ENCODE measurements at regions not wholly inside any gene's neighbourhood (a gene's known extent, or its start where the extent isn't known, plus 50 kb on each side); places are given as distances from the start of the nearest gene placed in this dataset.

- Histone ChIP-seq H3K4me2 (ENCODE audit: insufficient read depth, low read length) (no peak overlapping the region), H3K4me1 (ENCODE audit: control insufficient read depth, extremely low read depth, insufficient read depth, low read length) (no peaks in the 10 kb centered on the region), H3K9me1 (replicated peaks; ENCODE audit: control insufficient read depth, extremely low read depth, insufficient read depth, low read length) (no peaks in the 10 kb centered on the region), H2AFZ (ENCODE audit: low read depth, low read length) (no peak overlapping the region), H3K27ac (ENCODE audit: insufficient read depth, low read depth, low read length) (no peak overlapping the region), H3K79me2 (ENCODE audit: control insufficient read depth, insufficient read depth, low read length) (no peaks in the 10 kb centered on the region), H3K9ac (replicated peaks; ENCODE audit: extremely low read depth, insufficient read depth, low read length) (no peak overlapping the region), H3K4me3 (replicated peaks in 1 of 3; ENCODE audit: insufficient read depth in 1 of 3, low read depth in 1 of 3, low read length in 3 of 3) (no peak overlapping the region), H3K27me3 (ENCODE audit: control insufficient read depth in 2 of 2, insufficient read depth in 2 of 2, low read length in 2 of 2) (no peaks in the 10 kb centered on the region), H3K36me3 (ENCODE audit: control insufficient read depth in 2 of 2, extremely low read depth in 1 of 2, insufficient read depth in 2 of 2, low read length in 2 of 2) (no peaks in the 10 kb centered on the region), H3K9me3 (replicated peaks; ENCODE audit: control insufficient read depth, insufficient read depth, low read length) (no peaks in the 10 kb centered on the region), H4K20me1 (replicated peaks; ENCODE audit: control insufficient read depth, extremely low read depth, insufficient read depth, low read length) (no peaks in the 10 kb centered on the region)
- intact Hi-C loops (cut with micrococcal nuclease): no loop called here
- no TSS peak for BruUV-seq (replicated peaks)
- ChIA-PET POLR2A (no interaction called here), CTCF (no interaction called here)
- dilution Hi-C loops (cut with MboI; ENCODE audit: extremely low pct_ligation_motif_present, low sequenced_read_pairs): no loop called here
- FAIRE-seq: no peak
- DNase-seq (ENCODE audit: low read depth, low spot score): no peak
- no peak for TF ChIP-seq EZH2 (IDR thresholded peaks at IDR 0.05; ENCODE audit: borderline replicate concordance, low read depth, low read length, severe bottlenecking)
Measured at GRCh38 chr3:190747571-190747970, 114.9 kb downstream of the GMNC start.

DNA sequence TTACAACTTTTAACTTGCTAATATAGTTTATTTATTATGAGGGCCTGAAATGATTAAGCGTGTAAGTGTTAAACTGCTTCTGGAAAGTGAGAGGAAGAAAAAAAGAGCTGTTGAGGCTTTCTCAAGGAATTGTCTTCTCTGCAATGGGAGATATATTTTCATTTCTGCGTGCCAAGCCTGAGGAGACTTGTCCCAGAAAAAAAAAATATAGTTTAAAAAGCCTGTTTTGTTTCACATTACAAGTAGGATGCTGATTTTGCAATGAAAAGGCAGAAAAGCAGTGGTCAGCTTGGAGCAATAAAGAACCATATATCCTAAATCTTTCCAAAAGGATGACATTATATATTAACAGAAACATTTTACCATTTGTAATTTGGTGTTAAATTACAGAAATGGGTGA, 115.5 kb downstream of the GMNC start:
- TF ChIP-seq CTCF (IDR thresholded peaks at IDR 0.05; ENCODE audit: extremely low read depth in 1 of 2, insufficient read depth in 1 of 2, low read depth in 1 of 2, low read length in 2 of 2): no peak
- no peak for TF ChIP-seq POLR2AphosphoS5 (IDR thresholded peaks at IDR 0.05; ENCODE audit: insufficient read depth, low read depth, low read length)
- no peak for TF ChIP-seq FOS (IDR thresholded peaks at IDR 0.05; ENCODE audit: borderline replicate concordance, insufficient read depth, low read length)
- TF ChIP-seq, protein P1, sequence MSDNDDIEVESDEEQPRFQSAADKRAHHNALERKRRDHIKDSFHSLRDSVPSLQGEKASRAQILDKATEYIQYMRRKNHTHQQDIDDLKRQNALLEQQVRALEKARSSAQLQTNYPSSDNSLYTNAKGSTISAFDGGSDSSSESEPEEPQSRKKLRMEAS (IDR thresholded peaks at IDR 0.05; ENCODE audit: insufficient read depth, insufficient read length): no peak
- no peak for TF ChIP-seq EZH2 (IDR thresholded peaks at IDR 0.05; ENCODE audit: borderline replicate concordance, low read depth, low read length, severe bottlenecking)
- no peak for TF ChIP-seq GATA2 (IDR thresholded peaks at IDR 0.05; ENCODE audit: insufficient read depth, insufficient read length, low read depth, low read length)
- no peak for TF ChIP-seq POLR2A (IDR thresholded peaks at IDR 0.05; ENCODE audit: low read depth, low read length)
- TF ChIP-seq JUN (IDR thresholded peaks at IDR 0.05; ENCODE audit: borderline replicate concordance, insufficient read depth, insufficient read length, low read depth): no peak
- no peak for TF ChIP-seq MYC (IDR thresholded peaks at IDR 0.05; ENCODE audit: low read depth, low read length)
- BruUV-seq (replicated peaks): no TSS peak
- H3K9me1 ChIP-seq (replicated peaks; ENCODE audit: control insufficient read depth, extremely low read depth, insufficient read depth, low read length): no peaks in the 10 kb centered on the region
- H3K27me3 ChIP-seq (ENCODE audit: control insufficient read depth in 2 of 2, insufficient read depth in 2 of 2, low read length in 2 of 2): no peaks in the 10 kb centered on the region
- H3K79me2 ChIP-seq (ENCODE audit: control insufficient read depth, insufficient read depth, low read length): no peaks in the 10 kb centered on the region
- H2AFZ ChIP-seq (ENCODE audit: low read depth, low read length): no peak overlapping the region
- no peak overlapping the region for H3K27ac ChIP-seq (ENCODE audit: insufficient read depth, low read depth, low read length)
- DNase-seq (ENCODE audit: low read depth, low spot score) (no peak), FAIRE-seq (no peak)
- H3K4me1 ChIP-seq (ENCODE audit: control insufficient read depth, extremely low read depth, insufficient read depth, low read length): no peaks in the 10 kb centered on the region
- CTCF ChIA-PET: no interaction called here
- no peak overlapping the region for H3K4me2 ChIP-seq (ENCODE audit: insufficient read depth, low read length)
- no peaks in the 10 kb centered on the region for H3K36me3 ChIP-seq (ENCODE audit: control insufficient read depth in 2 of 2, extremely low read depth in 1 of 2, insufficient read depth in 2 of 2, low read length in 2 of 2)
- no peaks in the 10 kb centered on the region for H4K20me1 ChIP-seq (replicated peaks; ENCODE audit: control insufficient read depth, extremely low read depth, insufficient read depth, low read length)
- intact Hi-C loops (cut with micrococcal nuclease): no loop called here
- no peak overlapping the region for H3K9ac ChIP-seq (replicated peaks; ENCODE audit: extremely low read depth, insufficient read depth, low read length)
- H3K4me3 ChIP-seq (replicated peaks in 1 of 3; ENCODE audit: insufficient read depth in 1 of 3, low read depth in 1 of 3, low read length in 3 of 3): no peak overlapping the region
- dilution Hi-C loops (cut with MboI; ENCODE audit: extremely low pct_ligation_motif_present, low sequenced_read_pairs): no loop called here
- POLR2A ChIA-PET: no interaction called here
- H3K9me3 ChIP-seq (replicated peaks; ENCODE audit: control insufficient read depth, insufficient read depth, low read length): no peaks in the 10 kb centered on the region
